GM21723 (cell line): ENCODE measurements at regions not wholly inside any gene's neighbourhood (a gene's known extent, or its start where the extent isn't known, plus 50 kb on each side); places are given as distances from the start of the nearest gene placed in this dataset.
A peak's percentile ranks its signal among the peaks of the same experiment; 100 is the strongest.

Experiments
- ATAC-seq: cut with Tn5 transposase; IDR thresholded peaks from one replicate; pipeline ENCODE4 v1.9.1; 2021; ENCODE audit warnings: mild to moderate bottlenecking, moderate library complexity; ENCODE audit not compliant: unreplicated experiment

DNA sequence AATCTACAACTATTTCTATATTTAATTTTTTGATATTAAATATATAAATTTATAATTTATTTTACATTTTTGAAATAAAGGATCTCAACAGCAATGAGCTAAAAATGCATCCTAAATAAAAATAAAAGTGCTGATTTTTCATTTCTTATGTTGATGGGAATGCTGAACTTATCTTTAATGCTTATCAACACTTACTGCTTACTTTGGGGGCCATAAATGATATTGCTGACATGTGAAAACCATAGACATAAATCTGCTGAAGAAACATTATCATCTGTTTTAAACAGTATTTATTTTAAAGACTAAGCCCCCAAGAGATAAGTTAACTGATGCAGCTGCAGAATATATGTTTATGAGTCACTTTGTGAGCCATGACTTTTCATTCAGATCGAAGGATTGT, 594.1 kb upstream of the PKN2 start:
- ATAC-seq, result no peak

DNA sequence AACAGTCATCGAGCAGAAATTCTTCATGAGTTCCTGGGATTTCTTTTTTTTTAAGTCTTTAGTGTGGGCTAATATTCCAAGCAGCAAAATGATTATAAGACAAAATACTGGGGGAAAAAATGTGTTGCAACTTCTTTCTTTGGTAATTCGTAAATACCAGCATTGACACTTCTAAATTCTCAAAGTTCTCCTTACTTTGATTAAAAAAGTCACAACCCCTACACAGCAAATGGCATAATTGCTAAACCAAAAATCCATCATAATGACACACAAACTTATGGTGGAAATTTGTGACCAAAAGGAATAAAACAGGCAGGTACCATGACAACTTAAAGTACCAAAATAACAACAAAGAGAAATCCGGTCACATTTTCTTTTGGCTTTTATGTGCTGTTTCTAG, 585.2 kb upstream of the PKN2 start:
- ATAC-seq, result no peak

DNA sequence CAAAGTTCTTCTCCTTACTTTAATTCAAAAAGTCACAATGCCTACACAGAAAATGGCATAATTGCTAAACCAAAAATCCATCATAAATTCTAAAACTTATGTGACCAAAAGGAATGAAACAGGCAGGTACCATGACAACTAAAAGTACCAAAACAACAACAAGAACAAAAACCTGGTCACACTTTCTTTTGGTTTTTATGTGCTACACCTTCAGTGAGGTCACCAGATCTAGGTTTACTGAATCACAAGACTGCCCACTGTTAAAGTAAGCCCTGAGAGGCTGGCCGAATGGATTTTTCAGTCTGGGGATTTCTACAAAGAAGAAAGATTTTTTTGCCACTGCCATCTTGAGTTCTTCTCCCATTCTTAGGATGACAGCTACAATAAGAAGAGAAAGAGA, 583.0 kb upstream of the PKN2 start:
- no peak for ATAC-seq

DNA sequence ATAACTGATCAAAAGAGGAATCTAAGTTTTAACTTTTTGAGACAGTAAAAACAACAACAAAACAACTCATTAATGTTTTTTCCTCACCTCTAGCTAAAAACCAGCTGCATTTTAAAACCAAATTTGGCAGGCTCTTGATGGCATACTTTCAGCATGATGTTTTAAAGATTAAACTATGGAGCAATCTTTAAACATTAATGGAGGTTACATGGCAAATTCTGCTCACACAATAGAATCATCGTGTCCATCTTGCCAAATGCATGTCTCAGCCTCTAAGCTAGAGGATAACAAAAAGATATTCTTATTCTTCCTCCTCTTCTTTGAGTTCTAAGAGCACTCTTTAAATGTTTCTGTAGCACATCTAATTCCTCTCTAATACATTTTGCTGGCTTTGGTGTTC, 579.8 kb upstream of the PKN2 start:
- no peak for ATAC-seq

DNA sequence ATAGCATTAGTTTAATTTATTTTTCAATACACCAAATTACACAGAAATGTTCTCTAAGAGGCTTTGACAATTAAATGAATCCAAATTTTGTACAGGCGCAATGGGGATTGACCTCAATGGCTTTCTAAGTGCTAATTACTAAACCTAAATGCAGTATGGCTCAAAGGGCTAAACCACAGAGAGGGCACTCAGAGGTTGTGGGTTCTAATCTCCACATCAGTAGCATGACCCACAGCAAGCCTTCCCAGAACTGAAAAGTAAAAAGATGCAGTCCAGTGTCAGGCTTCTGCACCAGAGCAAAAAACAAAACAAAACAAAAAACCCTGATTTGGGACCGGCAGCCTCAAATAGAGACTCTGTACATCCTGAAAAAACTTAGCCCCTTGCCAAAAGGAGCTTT, 579.2 kb upstream of the PKN2 start:
- ATAC-seq, result no peak

DNA sequence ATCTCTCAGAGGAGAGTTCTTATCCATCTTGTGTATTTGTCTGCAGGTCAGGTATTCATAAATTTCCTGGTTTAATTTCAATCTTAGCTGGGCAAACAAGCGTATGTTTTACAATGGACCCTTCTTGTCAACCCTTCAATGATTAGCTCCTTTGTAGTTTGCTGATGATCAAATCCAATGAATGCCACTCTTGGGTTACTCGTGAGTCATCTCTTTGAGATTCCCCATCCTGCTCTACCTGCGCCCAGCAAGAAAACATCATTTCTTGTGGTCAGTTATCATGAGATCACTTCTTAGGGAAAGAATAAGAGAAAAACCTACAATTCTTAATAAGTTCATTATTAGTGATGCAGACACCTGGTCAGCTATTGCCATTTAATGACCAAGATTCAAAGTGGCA, 572.3 kb upstream of the PKN2 start:
- ATAC-seq, result no peak

DNA sequence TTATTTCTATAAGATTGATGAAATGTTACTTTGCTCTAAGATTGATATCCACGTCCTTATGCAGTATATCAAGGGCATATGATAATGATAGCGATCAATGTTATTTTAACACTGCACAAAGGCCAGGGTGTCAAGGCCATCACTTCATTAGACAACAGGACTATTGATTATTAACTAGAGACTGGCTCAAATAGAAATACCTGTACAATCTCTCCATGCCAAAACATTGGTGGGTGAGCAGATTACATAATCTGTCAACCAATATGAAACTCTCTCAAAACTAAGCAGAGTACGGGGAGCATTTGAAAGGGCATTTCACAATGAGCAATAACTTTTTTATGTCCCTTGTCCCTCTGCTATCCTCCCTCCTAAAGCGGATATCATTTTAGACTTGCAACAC, 566.5 kb upstream of the PKN2 start:
- ATAC-seq, result no peak

DNA sequence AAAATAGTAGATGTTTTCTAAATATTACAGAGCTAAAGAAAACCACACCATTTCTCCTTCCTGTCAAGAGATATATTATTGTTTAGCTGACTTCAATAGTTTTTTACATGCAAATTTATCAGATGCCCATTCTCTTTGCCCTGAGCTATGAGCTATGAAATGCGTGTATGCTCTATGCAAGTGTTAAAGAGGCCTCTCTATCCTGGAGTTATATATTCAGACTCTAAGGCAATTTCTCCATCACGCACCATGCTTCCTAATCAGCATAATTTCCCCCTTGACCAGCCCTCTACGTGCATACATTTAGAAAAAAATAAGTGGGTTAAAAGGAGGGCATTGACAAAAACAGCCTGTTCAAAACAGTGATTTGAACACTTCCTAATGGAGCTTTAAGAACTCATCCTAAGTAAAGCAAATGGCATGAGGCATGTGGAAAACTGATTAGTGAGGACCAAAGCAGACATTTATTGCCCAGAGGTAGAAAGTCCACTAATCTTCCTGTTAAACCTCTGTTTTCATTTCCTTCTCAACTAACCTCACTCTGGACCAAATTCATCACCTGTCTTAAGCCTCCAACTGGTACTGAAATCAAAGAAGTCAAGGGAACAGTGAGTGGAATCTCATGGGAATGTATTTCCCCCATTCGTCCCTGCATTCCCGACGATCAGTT, 565.8 kb upstream of the PKN2 start:
- ATAC-seq, result no peak

DNA sequence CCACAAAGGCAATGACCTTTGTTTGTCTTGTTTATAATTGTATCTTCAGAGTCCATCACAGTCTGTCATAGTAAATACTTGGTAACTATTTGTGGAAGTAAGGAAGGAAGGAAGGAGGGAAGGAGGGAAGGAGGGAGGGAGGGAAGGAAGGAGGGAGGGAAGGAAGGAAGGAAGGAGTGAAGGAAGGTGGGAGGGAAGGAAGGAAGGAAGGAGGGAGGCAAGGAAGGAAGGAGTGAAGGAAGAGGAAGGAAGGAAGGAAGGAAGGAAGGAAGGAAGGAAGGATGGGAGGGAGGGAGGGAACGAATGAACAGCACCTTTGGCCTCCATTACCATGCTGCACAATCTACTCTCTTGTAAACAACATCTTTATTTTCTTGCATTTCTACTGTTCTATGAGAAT, 559.5 kb upstream of the PKN2 start:
- no peak for ATAC-seq

DNA sequence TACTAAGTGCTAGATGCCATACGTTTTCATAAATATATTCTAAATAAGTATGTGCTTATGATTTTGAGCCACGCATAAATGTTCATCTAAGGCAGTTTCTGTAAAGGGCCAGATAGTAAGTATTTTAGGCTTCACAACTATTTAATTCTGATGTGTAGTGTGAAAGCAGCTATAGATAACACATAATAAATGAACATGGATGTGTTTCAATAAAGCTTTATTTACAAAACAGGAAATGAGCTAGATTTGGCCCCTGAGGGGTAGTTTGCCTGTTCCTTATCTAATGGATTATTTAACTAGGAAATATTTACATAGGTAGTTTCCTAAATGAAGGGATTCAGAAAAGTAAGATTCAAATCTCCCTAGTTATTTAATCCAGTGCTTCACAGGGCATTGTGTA, 557.6 kb upstream of the PKN2 start:
- no peak for ATAC-seq

DNA sequence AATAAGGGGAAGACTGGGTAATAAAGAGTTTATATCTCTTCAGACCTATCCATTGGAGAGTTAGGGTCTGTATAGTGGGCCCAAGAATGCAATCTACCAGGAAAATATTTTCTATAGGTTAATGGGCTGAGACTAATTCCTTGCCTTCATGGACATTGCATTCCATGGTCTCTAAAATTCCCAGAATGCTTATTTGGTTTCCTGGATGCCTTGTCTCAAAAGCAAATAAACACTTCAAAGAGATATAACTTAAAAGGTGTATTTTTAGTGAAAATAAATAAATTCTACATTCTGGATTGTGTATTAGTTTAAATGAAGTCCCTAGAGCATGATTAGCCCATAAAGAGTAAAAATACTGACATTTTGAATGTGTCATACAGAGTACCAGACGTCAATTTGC, 550.1 kb upstream of the PKN2 start:
- ATAC-seq, result no peak

DNA sequence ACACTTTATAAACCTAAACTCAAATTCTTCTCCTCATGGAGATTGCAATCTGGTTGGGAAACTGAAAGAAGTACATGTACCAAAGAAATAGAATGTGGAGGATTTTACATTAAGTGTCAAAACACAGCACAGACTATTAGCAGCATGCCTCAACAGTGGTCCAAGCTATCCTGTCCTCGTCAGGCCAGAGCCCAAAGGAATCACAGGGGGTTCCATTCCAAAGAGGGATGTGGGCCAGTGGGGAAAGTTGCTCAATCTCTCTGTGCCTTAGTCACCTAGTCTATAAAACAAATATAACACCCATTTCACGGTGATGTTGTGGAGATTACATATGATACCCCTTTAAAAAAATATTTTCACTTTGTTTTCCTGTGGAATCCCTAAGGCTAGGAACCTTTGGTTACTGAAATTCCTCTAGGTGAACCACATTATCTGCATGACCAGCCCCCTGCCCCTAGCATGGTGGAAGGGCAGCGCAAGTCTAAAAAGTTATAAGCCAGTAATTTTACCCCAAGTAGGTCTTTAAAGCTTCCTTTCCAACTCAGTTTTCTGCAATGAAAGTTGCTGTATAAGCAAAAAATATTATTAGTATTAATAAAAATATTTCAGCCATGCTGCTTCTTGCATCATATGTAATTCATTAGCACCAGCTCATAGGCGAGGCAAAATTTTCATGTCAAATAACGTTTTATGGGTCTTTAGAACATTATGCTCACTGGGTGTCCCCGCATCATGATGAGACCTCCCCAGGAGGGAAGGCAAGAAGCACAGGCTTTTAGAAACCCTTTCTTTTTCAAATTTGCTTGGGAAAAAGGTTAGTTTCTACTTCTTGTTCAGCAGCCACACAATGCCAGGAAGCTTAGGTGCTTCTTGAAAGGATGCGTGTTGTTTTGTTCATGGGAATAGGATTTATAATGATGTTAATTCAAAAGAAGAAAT, 548.8 kb upstream of the PKN2 start:
- ATAC-seq, result no peak

DNA sequence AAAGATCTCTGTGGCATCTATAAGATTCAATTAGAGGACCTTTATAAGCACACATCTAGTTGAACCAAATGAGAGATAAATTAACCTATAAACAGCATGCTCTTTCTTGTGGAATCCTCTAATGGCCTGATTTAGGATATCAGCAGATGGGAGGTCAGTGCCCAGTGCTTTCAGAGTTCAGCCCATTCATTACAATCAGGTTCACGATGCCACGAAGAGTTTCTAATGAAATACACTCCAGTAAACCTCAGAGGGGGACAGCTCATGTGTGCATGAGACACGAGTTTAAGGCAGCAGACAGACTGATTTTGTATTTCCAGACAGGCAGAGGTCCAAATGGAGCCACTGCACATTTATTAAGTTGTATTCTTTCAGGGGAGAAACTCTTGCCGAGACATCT, 544.4 kb upstream of the PKN2 start:
- ATAC-seq, result no peak

DNA sequence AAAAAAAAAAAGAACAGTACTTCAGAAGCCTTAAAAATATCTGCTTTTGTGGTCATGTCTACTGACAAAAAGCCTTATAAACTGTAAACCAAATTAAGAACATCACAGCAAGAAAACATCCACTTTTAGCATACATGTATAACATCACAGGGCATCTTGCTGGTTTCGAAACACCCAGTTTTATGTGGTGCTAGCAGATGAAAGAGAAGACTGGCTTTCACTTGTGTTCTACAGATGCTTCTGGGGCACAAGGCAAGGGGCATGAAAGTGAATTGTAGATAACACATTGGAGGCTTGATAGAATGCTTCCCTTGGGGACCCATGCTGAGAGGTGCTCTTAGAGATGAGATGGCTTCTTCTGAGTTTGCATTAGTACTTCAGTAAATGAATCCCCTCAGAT, 543.7 kb upstream of the PKN2 start:
- no peak for ATAC-seq

DNA sequence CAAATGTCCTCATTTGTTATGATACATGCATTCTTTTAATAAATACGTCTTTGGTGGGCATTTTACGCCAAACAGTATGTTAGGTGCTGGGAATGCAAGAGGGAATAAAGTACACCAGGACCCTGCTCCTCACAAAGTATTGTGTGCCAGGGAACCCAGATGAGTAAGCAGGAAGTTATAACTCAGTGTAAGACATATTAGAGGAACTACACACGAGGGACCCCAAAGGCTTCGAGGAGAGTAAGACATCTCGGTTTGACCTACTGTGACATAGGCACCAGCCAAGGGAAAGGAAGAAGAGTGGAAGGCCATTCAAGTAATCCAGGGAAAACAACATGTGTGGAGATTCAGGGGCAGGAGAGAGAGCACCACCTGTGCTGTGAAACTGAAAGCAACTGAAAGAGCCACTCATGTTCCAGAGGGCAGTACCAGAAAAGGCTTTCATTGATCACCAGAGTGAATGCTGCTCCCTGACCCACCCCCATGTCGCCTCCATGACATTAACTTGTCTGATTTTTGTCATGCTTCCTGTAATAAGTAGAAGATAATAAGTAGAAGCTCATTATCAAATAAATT, 542.5 kb upstream of the PKN2 start:
- peak; percentile 56 for ATAC-seq

DNA sequence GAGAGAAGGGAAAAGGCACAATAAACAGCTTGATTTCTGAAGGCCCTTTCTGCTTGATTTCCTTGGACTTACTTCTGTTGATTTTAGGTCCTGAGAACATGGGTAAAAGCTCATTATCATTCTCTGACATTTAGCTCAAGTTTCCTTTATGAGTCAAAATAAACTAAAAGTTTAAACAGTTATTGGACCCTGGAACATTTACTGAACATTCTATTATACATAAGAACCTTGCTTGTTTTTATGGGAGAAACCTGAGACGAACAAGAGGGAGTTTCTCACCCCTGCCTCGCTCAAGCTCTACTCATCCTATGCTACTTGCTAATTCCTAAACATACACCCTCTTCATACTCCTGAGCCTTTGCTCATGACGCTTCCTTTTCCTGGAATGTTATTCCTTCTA, 538.3 kb upstream of the PKN2 start:
- ATAC-seq, result no peak

DNA sequence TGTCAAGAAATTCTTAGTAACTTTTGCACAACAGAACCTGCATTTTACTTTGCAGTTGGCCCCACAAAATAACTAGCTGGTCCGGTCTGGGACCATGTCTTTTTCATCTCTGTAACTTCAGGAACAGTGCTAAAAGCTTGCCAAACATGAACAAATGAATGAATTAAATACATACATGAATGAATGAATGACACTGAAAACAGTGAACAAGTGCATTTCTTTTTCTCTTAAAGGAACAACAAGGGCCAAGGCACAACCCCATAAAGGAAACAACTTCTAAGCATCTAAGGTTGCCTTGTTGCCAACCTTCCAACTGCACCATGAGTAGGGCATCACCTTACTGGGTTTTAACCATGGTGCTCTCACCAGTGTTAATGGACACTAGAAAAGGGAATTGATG, 534.4 kb upstream of the PKN2 start:
- ATAC-seq, result no peak

DNA sequence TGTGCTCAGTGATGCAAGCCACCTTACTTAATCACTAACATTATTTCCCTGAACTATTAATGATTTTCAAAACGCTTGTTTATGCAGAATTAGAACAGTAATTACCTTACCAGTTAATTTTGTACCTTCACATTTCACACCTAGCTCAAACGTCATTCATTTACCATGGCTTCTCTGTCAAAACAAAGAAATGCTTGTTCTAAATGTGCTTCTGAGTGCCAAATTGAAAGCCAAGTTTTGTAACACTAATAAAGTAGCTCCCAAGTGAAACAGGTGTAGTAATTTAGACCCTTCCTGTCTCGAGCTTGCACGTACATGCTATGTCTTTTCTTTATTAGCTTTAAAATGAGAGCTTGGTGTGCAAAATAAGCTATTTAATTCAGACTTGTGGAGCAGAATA, 533.7 kb upstream of the PKN2 start:
- ATAC-seq, result no peak

DNA sequence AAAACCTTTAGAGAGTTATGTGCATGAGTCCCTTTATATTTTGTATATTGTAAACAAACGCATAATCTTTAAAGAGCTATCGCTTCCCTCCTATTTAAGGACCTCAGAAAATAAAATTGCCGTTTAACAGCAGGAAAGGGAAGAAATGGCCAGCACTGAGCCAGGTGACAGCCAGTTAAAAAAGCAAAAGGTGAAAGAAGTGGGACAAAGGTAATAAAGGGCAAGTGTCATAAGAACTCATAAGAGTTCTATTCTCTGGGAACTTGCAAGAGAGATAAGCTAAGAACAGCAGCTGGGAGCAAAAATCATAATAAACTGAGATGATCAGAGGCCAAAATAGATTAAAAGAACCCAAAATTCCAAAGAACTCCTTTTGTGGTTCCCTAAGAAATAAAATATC, 520.9 kb upstream of the PKN2 start:
- no peak for ATAC-seq

DNA sequence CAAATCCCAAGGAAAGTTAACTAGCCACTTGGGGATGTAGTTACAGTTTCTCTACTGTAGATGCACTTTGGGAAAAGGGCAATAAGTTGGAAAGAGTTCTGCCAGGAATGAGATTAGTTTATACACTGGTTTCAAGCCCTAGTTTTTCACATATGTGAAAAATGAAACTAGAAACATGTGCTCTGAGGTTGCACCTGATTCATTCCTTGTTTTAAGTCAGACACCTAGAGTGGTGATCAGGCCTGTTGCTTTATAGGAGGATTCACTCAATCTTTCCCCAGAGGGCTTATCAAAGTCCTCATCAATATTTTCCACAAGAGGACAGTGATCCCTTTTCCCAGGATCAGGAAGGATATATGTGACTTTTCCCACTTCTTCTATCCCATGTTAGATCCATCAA, 515.9 kb upstream of the PKN2 start:
- ATAC-seq, result no peak

DNA sequence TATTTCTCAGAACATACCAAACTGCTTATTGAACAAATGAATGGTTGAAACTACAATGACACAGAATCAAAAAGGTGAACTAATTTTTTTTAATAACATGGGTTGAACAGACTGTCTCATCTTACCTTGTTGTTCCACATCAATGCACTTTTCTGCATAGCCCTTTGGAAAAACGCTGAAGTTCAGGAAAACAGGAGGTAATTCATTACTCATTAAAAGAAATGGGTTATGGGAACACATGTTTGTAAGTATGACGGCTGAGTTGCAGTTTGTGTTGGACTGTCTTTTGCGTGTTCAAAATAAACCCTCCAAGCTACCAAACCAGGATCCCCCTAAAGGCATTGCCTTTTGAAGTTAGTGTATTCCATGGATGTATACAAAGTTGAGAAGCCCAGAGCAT, 514.9 kb upstream of the PKN2 start:
- no peak for ATAC-seq

DNA sequence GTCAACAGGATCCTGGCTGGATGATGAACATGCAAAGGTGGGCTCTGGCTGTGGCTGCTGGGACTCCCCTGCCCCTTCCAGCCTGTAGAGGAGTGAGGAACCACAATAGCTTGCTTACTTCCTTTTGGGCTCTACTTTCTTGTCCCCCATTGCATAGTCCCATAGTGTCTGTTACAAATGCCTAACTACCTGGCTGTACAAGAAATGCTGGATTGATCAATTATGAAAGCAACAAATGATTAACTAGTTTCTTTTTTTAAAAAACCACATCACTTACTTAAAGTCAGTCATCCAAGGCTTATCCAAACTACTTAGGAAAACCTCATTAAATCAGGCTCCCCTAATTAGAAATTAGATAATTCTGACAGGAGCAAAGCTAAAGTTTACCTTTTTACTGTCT, 514.1 kb upstream of the PKN2 start:
- ATAC-seq, result no peak
